A673 (cell line): ENCODE measurements at regions not wholly inside any gene's neighbourhood (a gene's known extent, or its start where the extent isn't known, plus 50 kb on each side); places are given as distances from the start of the nearest gene placed in this dataset.

ENCODE experiments used
- CTCF ChIP-seq: fragments of 300-800, 200-600 bp; sonication (generic); conservative IDR thresholded peaks from 2 replicates; pipeline ENCODE4 v1.5.1; 2017; ENCODE audit warnings: low read depth, mild to moderate bottlenecking, antibody characterized with exemption, low read length, moderate library complexity, mixed read lengths
- EZH2 ChIP-seq: fragments of 200-600 bp; sonication (generic); IDR thresholded peaks from 2 replicates; pipeline ENCODE4 v1.6.1; 2017; ENCODE audit warnings: borderline replicate concordance, low read depth, mild to moderate bottlenecking, mixed read lengths, antibody characterized with exemption, low read length; ENCODE audit not compliant: poor library complexity, severe bottlenecking

- TF ChIP-seq CTCF (no peak), EZH2 (no peak)
Observed at GRCh38 chr5:52587131-52587530, 200.6 kb upstream of the ITGA1 start.
